ENCODE measurements at regions not wholly inside any gene's neighbourhood (a gene's known extent, or its start where the extent isn't known, plus 50 kb on each side); places are given as distances from the start of the nearest gene placed in this dataset.

- DNase-seq (ENCODE audit: low read depth) = no peak
- TF ChIP-seq CTCF (IDR thresholded peaks at IDR 0.05; ENCODE audit: insufficient read depth, low read length) = no peak
- no peak overlapping the region for H3K4me3 ChIP-seq (ENCODE audit: low read depth, low read length)
Observed at GRCh38 chr3:147672436-147672835, 263.3 kb downstream of the ZIC1 start.

GRCh38 chr3:147675761-147676160 is 266.6 kb downstream of the ZIC1 start:
- H3K4me3 ChIP-seq (ENCODE audit: low read depth, low read length) = no peak overlapping the region
- TF ChIP-seq CTCF (IDR thresholded peaks at IDR 0.05; ENCODE audit: insufficient read depth, low read length) = no peak
- DNase-seq (ENCODE audit: low read depth) = no peak

GRCh38 chr3:147680837-147681483 is 271.8 kb downstream of the ZIC1 start:
- H3K4me3 ChIP-seq (ENCODE audit: low read depth, low read length) = no peak overlapping the region
- no peak for DNase-seq (ENCODE audit: low read depth)
- TF ChIP-seq CTCF (IDR thresholded peaks at IDR 0.05; ENCODE audit: insufficient read depth, low read length) = no peak

- no peak for DNase-seq (ENCODE audit: low read depth)
- TF ChIP-seq CTCF (IDR thresholded peaks at IDR 0.05; ENCODE audit: insufficient read depth, low read length) = no peak
- no peak overlapping the region for H3K4me3 ChIP-seq (ENCODE audit: low read depth, low read length)
Observed at GRCh38 chr3:147688868-147689267, 279.7 kb downstream of the ZIC1 start.

- H3K4me3 ChIP-seq (ENCODE audit: low read depth, low read length) = no peak overlapping the region
- TF ChIP-seq CTCF (IDR thresholded peaks at IDR 0.05; ENCODE audit: insufficient read depth, low read length) = no peak
- peak; percentile 73 for DNase-seq (ENCODE audit: low read depth)
Observed at GRCh38 chr3:147699175-147699838, 290.1 kb downstream of the ZIC1 start.

- no peak for TF ChIP-seq CTCF (IDR thresholded peaks at IDR 0.05; ENCODE audit: insufficient read depth, low read length)
- DNase-seq (ENCODE audit: low read depth) = peak; percentile 48
- no peak overlapping the region for H3K4me3 ChIP-seq (ENCODE audit: low read depth, low read length)
Observed at GRCh38 chr3:147701195-147701594, 292.0 kb downstream of the ZIC1 start.

Measured in fibroblast of the aortic adventitia (primary cell).